Kidney glomerular epithelial cell (primary cell): ENCODE measurements at regions not wholly inside any gene's neighbourhood (a gene's known extent, or its start where the extent isn't known, plus 50 kb on each side); places are given as distances from the start of the nearest gene placed in this dataset.

ENCODE experiments used
- DNase-seq: peaks from one replicate; lab custom pipeline; 2025; lab: John Stamatoyannopoulos, UW

- no peak for DNase-seq
These were observed 503.4 kb downstream of the PLXNA4 start for GRCh38 chr7:132072873-132073272.

GRCh38 chr7:132072165-132072564, 504.1 kb downstream of the PLXNA4 start:
- no peak for DNase-seq

GRCh38 chr7:132069306-132069705, 507.0 kb downstream of the PLXNA4 start:
- no peak for DNase-seq

- no peak for DNase-seq
These were observed 509.5 kb downstream of the PLXNA4 start for GRCh38 chr7:132066761-132067171.

GRCh38 chr7:132065989-132066603, 509.7 kb upstream of the PODXL start:
- DNase-seq: no peak

GRCh38 chr7:132065193-132065988, 509.0 kb upstream of the PODXL start:
- DNase-seq: peak; percentile 98

GRCh38 chr7:132063800-132064199, 507.4 kb upstream of the PODXL start:
- DNase-seq: no peak

- no peak for DNase-seq
These were observed 505.5 kb upstream of the PODXL start for GRCh38 chr7:132061937-132062336.

GRCh38 chr7:132059141-132059540, 502.7 kb upstream of the PODXL start:
- no peak for DNase-seq

- DNase-seq: no peak
These were observed 499.1 kb upstream of the PODXL start for GRCh38 chr7:132055336-132056120.

GRCh38 chr7:132053871-132054270, 497.4 kb upstream of the PODXL start:
- DNase-seq: no peak

GRCh38 chr7:132051311-132051710, 494.9 kb upstream of the PODXL start:
- no peak for DNase-seq

GRCh38 chr7:132049462-132050304, 493.3 kb upstream of the PODXL start:
- DNase-seq: no peak

GRCh38 chr7:132045481-132045980, 489.1 kb upstream of the PODXL start:
- DNase-seq: no peak

GRCh38 chr7:132045002-132045401, 488.6 kb upstream of the PODXL start:
- no peak for DNase-seq

- no peak for DNase-seq
These were observed 487.8 kb upstream of the PODXL start for GRCh38 chr7:132044247-132044646.

- DNase-seq: no peak
These were observed 484.7 kb upstream of the PODXL start for GRCh38 chr7:132041108-132041507.

GRCh38 chr7:132035517-132036362, 479.3 kb upstream of the PODXL start:
- DNase-seq: no peak

- no peak for DNase-seq
These were observed 478.5 kb upstream of the PODXL start for GRCh38 chr7:132034748-132035416.

- no peak for DNase-seq
These were observed 474.5 kb upstream of the PODXL start for GRCh38 chr7:132030883-132031282.
